Rectal smooth muscle tissue (tissue), 1 donor: ENCODE measurements at regions not wholly inside any gene's neighbourhood (a gene's known extent, or its start where the extent isn't known, plus 50 kb on each side); places are given as distances from the start of the nearest gene placed in this dataset.

Source experiments
- H3K27ac ChIP-seq: one replicate; pipeline ENCODE4 v1.7.0; 2013; ENCODE audit warnings: low read depth, low read length, inconsistent platforms
- H3K27me3 ChIP-seq: one replicate; pipeline ENCODE4 v1.7.0; 2013; ENCODE audit warnings: low read length; ENCODE audit not compliant: control insufficient read depth, insufficient read depth
- H3K36me3 ChIP-seq: one replicate; pipeline ENCODE4 v1.7.0; 2013; ENCODE audit warnings: low read length; ENCODE audit not compliant: control insufficient read depth, insufficient read depth
- H3K4me1 ChIP-seq: one replicate; pipeline ENCODE4 v1.7.0; 2013; ENCODE audit warnings: low read length; ENCODE audit not compliant: control insufficient read depth, insufficient read depth
- H3K4me3 ChIP-seq: one replicate; pipeline ENCODE4 v1.7.0; 2013; ENCODE audit warnings: low read length
- H3K9ac ChIP-seq: one replicate; pipeline ENCODE4 v1.7.0; 2013; ENCODE audit warnings: low read length

DNA sequence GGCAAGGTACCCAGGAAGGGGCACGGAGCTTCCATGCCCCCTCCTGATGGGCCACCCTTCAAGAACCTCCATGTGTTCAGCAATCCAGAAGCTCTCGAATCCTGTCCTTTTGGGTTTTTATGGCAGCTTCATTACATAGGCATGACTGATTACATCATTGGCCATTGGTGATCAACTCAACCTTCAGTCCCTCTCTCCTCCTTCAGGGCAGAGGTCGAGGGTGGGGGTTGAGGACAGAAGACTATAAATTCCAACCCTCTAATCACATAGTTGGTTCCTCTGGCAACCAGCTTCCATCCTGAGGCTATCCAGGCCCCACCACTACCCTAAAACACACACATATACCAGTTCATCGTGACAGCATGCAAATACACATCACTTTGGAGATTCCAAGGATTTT, 135.7 kb downstream of the ZNF281 start:
- no peak overlapping the region for H3K4me3 ChIP-seq
- H3K9ac ChIP-seq: no peak overlapping the region
- no peak overlapping the region for H3K27ac ChIP-seq
- H3K36me3 ChIP-seq: no peaks in the 10 kb centered on the region
- no peaks in the 10 kb centered on the region for H3K4me1 ChIP-seq
- no peaks in the 10 kb centered on the region for H3K27me3 ChIP-seq

GRCh38 chr1:200272481-200273068, 137.3 kb downstream of the ZNF281 start:
- no peak overlapping the region for H3K27ac ChIP-seq
- no peak overlapping the region for H3K4me3 ChIP-seq
- no peaks in the 10 kb centered on the region for H3K4me1 ChIP-seq
- no peaks in the 10 kb centered on the region for H3K36me3 ChIP-seq
- no peak overlapping the region for H3K9ac ChIP-seq
- H3K27me3 ChIP-seq: no peaks in the 10 kb centered on the region

GRCh38 chr1:200269256-200269655, 140.6 kb downstream of the ZNF281 start:
- Histone ChIP-seq H3K27ac (no peak overlapping the region), H3K36me3 (no peaks in the 10 kb centered on the region), H3K9ac (no peak overlapping the region), H3K27me3 (no peaks in the 10 kb centered on the region), H3K4me1 (no peaks in the 10 kb centered on the region), H3K4me3 (no peak overlapping the region)

- H3K4me1 ChIP-seq: no peaks in the 10 kb centered on the region
- H3K4me3 ChIP-seq: no peak overlapping the region
- H3K27me3 ChIP-seq: no peaks in the 10 kb centered on the region
- H3K36me3 ChIP-seq: no peaks in the 10 kb centered on the region
- no peak overlapping the region for H3K9ac ChIP-seq
- no peak overlapping the region for H3K27ac ChIP-seq
Measured at GRCh38 chr1:200267937-200268336, 141.9 kb downstream of the ZNF281 start.

- H3K27me3 ChIP-seq: no peaks in the 10 kb centered on the region
- H3K27ac ChIP-seq: no peak overlapping the region
- H3K4me1 ChIP-seq: no peaks in the 10 kb centered on the region
- no peak overlapping the region for H3K4me3 ChIP-seq
- H3K9ac ChIP-seq: no peak overlapping the region
- no peaks in the 10 kb centered on the region for H3K36me3 ChIP-seq
Measured at GRCh38 chr1:200267458-200267857, 142.4 kb downstream of the ZNF281 start.

GRCh38 chr1:200266871-200267270, 143.0 kb downstream of the ZNF281 start:
- H3K4me3 ChIP-seq: no peak overlapping the region
- no peak overlapping the region for H3K9ac ChIP-seq
- no peaks in the 10 kb centered on the region for H3K4me1 ChIP-seq
- no peak overlapping the region for H3K27ac ChIP-seq
- H3K27me3 ChIP-seq: no peaks in the 10 kb centered on the region
- H3K36me3 ChIP-seq: no peaks in the 10 kb centered on the region

DNA sequence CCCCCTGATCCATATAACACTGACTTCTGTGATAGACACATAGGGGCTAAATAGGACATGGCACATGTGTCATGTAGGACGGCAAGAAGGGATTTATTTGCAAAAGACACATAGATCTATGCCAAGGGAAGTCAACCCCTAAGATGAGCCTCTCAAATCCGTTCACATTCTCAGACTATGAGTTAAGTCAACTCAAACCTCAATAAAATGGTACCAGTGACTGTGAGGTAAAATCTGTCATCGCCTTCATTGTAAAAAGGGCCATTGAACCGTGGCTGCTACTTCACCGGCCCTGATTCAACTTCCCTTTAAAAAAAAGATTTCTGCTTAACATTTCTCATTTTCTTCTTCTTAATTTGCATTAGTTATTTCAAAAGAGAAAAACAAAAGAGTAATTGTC, 144.0 kb downstream of the ZNF281 start:
- H3K4me3 ChIP-seq: no peak overlapping the region
- no peaks in the 10 kb centered on the region for H3K27me3 ChIP-seq
- no peaks in the 10 kb centered on the region for H3K4me1 ChIP-seq
- H3K27ac ChIP-seq: no peak overlapping the region
- H3K36me3 ChIP-seq: no peaks in the 10 kb centered on the region
- no peak overlapping the region for H3K9ac ChIP-seq

DNA sequence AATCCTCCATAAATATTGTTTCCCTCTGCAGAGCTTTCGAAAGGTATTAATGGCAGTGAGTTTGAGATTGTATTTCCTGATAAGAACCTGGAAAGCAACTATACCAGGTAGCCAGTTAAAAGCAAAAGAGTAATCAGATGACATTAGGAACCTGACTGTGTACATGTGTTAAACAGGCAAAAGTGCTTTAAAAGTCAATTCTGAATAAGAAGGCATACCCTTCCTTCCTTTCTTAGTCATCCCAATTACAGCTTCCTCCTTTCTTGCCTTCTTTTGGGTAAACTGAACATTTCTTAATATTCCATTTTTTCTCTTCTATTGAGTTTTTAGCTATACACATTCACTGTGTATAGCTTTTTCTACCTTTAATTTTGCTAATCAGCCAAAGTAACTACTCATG, 144.7 kb downstream of the ZNF281 start:
- Histone ChIP-seq H3K36me3 (no peaks in the 10 kb centered on the region), H3K27me3 (no peaks in the 10 kb centered on the region), H3K4me1 (no peaks in the 10 kb centered on the region), H3K27ac (no peak overlapping the region), H3K9ac (no peak overlapping the region), H3K4me3 (no peak overlapping the region)

DNA sequence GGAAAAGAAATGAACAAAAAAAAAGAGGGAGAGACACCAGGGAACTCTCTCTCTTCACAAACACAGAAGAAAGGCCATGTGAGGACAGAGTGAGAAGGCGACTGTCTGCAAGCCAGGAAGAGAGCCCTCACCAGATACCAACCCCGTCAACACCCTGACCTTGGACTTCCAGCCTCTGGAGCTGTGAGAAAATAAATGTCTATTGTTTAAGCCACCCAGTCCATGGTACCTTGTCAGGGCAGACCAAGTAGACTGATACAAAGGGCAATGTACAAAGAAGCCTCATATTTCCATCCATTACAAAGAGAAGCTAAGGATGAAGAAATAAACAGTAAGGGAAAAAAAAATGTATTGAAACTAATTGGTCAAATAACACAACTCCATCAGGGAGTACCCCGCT, 146.6 kb downstream of the ZNF281 start:
- Histone ChIP-seq H3K4me3 (no peak overlapping the region), H3K27me3 (no peaks in the 10 kb centered on the region), H3K36me3 (no peaks in the 10 kb centered on the region), H3K27ac (no peak overlapping the region), H3K4me1 (no peaks in the 10 kb centered on the region), H3K9ac (no peak overlapping the region)

DNA sequence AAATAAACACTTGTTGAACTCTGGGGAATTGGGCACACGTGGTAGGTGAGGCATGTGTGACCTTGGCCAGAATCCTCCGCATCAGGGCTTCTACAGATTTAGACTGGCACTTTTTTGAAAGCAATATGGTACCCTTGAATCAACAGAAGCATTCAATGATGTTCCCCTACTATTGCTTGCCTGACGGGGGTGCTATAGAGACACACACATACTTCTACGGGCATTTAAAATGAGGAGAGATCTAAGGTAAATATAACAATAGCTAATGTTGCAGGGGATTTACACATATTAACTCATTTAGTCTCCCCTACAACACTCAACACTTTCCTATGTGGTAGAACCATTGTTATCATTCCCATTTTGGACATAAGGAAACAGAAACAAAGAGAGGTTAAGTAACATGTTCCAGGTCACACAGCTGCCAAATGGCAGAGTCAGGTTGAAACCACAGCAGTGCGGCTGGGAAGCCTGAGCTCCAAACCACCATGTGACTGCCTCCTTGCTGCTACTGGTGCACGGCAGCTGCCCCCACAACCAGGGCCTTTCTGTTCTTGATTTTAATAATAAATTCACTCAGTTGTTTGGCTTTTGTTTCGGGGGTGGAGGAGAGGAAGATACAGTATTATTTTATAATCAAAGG, 147.4 kb downstream of the ZNF281 start:
- H3K4me1 ChIP-seq: no peaks in the 10 kb centered on the region
- H3K4me3 ChIP-seq: no peak overlapping the region
- H3K9ac ChIP-seq: no peak overlapping the region
- no peaks in the 10 kb centered on the region for H3K36me3 ChIP-seq
- H3K27me3 ChIP-seq: no peaks in the 10 kb centered on the region
- H3K27ac ChIP-seq: no peak overlapping the region

DNA sequence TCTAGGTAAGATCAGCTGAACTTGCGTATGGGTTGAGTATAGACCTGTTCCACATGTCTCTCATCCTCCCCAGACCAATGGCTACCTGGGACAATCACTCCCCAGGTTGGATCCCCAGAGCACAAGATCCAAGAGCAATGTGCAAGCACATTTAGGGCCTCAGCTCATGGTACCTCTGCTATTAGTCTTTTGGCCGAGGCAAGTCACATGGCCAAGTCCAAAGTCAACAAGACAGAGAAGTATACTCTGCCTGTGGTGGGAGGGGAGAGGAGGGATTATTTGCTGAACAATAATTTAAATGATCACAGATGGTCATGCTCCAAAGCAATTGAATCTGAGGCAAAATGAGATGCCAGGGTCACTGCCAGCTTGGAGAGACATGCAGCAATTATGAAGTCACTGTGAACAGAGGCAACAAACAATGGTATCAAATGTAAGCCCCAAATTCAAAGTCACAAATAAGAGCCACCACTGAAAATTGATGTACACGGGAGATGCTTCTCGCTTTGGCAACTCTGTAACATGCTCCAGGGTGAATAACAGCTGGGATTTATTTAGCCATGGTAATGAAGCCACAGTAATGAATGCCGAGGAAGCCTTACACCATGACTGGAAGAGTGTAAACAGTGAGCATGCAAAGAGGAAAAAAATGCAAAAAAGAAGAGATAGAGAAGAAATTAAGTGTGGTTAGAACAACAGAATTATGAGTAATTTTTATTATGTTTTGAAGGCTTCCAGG, 149.1 kb downstream of the ZNF281 start:
- H3K4me3 ChIP-seq: no peak overlapping the region
- no peak overlapping the region for H3K27ac ChIP-seq
- no peaks in the 10 kb centered on the region for H3K36me3 ChIP-seq
- no peaks in the 10 kb centered on the region for H3K4me1 ChIP-seq
- no peaks in the 10 kb centered on the region for H3K27me3 ChIP-seq
- no peak overlapping the region for H3K9ac ChIP-seq

GRCh38 chr1:200258447-200259375, 151.1 kb downstream of the ZNF281 start:
- no peak overlapping the region for H3K4me3 ChIP-seq
- H3K4me1 ChIP-seq: no peaks in the 10 kb centered on the region
- H3K9ac ChIP-seq: no peak overlapping the region
- no peaks in the 10 kb centered on the region for H3K36me3 ChIP-seq
- H3K27me3 ChIP-seq: no peaks in the 10 kb centered on the region
- no peak overlapping the region for H3K27ac ChIP-seq
